ENCODE measurements at regions not wholly inside any gene's neighbourhood (a gene's known extent, or its start where the extent isn't known, plus 50 kb on each side); places are given as distances from the start of the nearest gene placed in this dataset.

- no peak for DNase-seq
- Histone ChIP-seq H3K4me3 (ENCODE audit: low read depth, low read length) (no peak overlapping the region), H3K27me3 (replicated peaks) (no peaks in the 10 kb centered on the region), H3K27ac (no peak overlapping the region), H3K36me3 (replicated peaks) (no peaks in the 10 kb centered on the region)
- TF ChIP-seq CTCF (IDR thresholded peaks at IDR 0.05; ENCODE audit: low read depth, low read length, missing control alignments): no peak
- in situ Hi-C loops (cut with HindIII; ENCODE audit: low pct_ligation_motif_present, low sequenced_read_pairs): no loop called here
Measured at GRCh38 chr3:127471142-127471541, 119.4 kb downstream of the TPRA1 start.

GRCh38 chr3:127469760-127470159, 120.8 kb downstream of the TPRA1 start:
- Histone ChIP-seq H3K27ac (no peak overlapping the region), H3K27me3 (replicated peaks) (no peaks in the 10 kb centered on the region), H3K4me3 (ENCODE audit: low read depth, low read length) (no peak overlapping the region), H3K36me3 (replicated peaks) (no peaks in the 10 kb centered on the region)
- in situ Hi-C loops (cut with HindIII; ENCODE audit: low pct_ligation_motif_present, low sequenced_read_pairs): no loop called here
- DNase-seq: no peak
- no peak for TF ChIP-seq CTCF (IDR thresholded peaks at IDR 0.05; ENCODE audit: low read depth, low read length, missing control alignments)

- Histone ChIP-seq H3K4me3 (ENCODE audit: low read depth, low read length) (no peak overlapping the region), H3K36me3 (replicated peaks) (no peaks in the 10 kb centered on the region), H3K27ac (no peak overlapping the region), H3K27me3 (replicated peaks) (no peaks in the 10 kb centered on the region)
- DNase-seq: no peak
- in situ Hi-C loops (cut with HindIII; ENCODE audit: low pct_ligation_motif_present, low sequenced_read_pairs): no loop called here
- no peak for TF ChIP-seq CTCF (IDR thresholded peaks at IDR 0.05; ENCODE audit: low read depth, low read length, missing control alignments)
Measured at GRCh38 chr3:127467391-127467790, 123.1 kb downstream of the TPRA1 start.

GRCh38 chr3:127464642-127465041, 125.9 kb downstream of the TPRA1 start:
- H3K27me3 ChIP-seq (replicated peaks): no peaks in the 10 kb centered on the region
- no peak overlapping the region for H3K4me3 ChIP-seq (ENCODE audit: low read depth, low read length)
- no peak overlapping the region for H3K27ac ChIP-seq
- DNase-seq: no peak
- TF ChIP-seq CTCF (IDR thresholded peaks at IDR 0.05; ENCODE audit: low read depth, low read length, missing control alignments): no peak
- H3K36me3 ChIP-seq (replicated peaks): no peaks in the 10 kb centered on the region
- in situ Hi-C loops (cut with HindIII; ENCODE audit: low pct_ligation_motif_present, low sequenced_read_pairs): no loop called here

- no peak overlapping the region for H3K4me3 ChIP-seq (ENCODE audit: low read depth, low read length)
- H3K27ac ChIP-seq: no peak overlapping the region
- in situ Hi-C loops (cut with HindIII; ENCODE audit: low pct_ligation_motif_present, low sequenced_read_pairs): no loop called here
- H3K27me3 ChIP-seq (replicated peaks): peaks cover 8% of the 10 kb centered on the region
- no peak for DNase-seq
- H3K36me3 ChIP-seq (replicated peaks): no peaks in the 10 kb centered on the region
- no peak for TF ChIP-seq CTCF (IDR thresholded peaks at IDR 0.05; ENCODE audit: low read depth, low read length, missing control alignments)
Measured at GRCh38 chr3:127462111-127462655, 128.3 kb downstream of the TPRA1 start.

- in situ Hi-C loops (cut with HindIII; ENCODE audit: low pct_ligation_motif_present, low sequenced_read_pairs): no loop called here
- Histone ChIP-seq H3K27ac (no peak overlapping the region), H3K4me3 (ENCODE audit: low read depth, low read length) (no peak overlapping the region), H3K27me3 (replicated peaks) (peaks cover 8% of the 10 kb centered on the region), H3K36me3 (replicated peaks) (no peaks in the 10 kb centered on the region)
- TF ChIP-seq CTCF (IDR thresholded peaks at IDR 0.05; ENCODE audit: low read depth, low read length, missing control alignments): no peak
- DNase-seq: no peak
Measured at GRCh38 chr3:127461286-127461910, 129.1 kb downstream of the TPRA1 start.
